Jurkat, Clone E6-1 (cell line): ENCODE measurements at regions not wholly inside any gene's neighbourhood (a gene's known extent, or its start where the extent isn't known, plus 50 kb on each side); places are given as distances from the start of the nearest gene placed in this dataset.

Experiments used
- DNase-seq: peaks from one replicate; pipeline ENCODE4 v3.0.0-alpha.2; 2011; ENCODE audit warnings: low read depth, low spot score
- H3K4me3 ChIP-seq: 2 replicates; pipeline ENCODE4 v1.5.1; 2011; ENCODE audit warnings: mild to moderate bottlenecking, low read length, control low read depth, moderate library complexity

DNA sequence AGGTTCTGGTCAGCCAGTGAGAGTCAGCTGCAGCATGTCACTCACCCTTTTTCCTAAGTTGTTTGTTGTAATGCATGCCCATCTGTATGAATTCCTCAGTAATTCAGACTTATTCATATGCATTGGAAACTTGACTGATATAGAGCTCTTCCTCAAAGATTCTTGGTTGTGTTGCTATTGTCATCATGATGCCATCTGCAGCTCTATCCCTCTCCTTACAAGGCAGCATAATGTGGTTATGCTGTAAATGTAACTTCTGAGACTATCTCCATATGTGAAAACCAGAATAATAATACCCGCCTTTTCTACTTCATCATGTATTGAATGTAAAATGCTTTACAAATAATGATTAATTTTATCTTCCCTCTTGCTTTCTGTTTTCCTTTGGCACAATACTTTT lies 252.6 kb upstream of the MTPN start:
- DNase-seq, result no peak
- no peak overlapping the region for H3K4me3 ChIP-seq

DNA sequence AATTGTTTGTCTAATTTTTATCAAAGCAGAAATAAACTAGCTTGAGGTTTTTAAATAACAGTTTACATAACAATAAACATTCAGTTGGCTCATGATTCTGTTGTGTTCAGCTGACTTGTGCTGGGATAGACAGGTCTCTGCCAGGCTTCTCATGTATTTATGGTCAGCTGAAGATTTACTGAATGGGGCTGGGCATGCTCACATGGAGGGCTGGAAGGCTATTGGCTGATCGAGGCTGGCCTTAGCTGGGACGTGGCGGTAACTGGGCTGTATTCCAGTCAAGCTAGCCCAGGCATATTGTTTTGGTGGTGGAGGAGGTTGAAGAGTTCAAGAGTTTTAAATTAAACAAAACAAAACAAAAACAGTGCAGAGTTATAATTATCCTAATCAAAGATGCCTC lies 251.0 kb upstream of the MTPN start:
- DNase-seq, result no peak
- no peak overlapping the region for H3K4me3 ChIP-seq

DNA sequence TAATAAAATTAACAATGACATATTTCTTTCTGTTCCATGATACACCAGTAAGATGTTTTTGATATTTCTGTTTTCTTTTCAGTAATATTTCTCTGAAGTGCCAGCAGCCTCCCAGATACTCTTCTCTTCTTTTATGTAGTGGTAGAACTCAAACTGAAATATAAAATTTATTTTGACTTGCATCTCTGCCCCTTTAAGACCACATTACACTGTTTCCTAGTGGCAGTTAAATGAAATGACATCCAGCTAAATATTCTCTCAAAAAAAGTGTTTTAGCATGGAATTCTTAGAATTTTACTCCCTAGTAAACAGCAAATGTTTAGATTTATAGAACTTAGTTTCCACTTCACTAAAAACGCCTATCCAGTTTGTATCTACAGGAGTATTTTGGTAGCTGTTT lies 237.2 kb upstream of the MTPN start:
- no peak for DNase-seq
- no peak overlapping the region for H3K4me3 ChIP-seq

DNA sequence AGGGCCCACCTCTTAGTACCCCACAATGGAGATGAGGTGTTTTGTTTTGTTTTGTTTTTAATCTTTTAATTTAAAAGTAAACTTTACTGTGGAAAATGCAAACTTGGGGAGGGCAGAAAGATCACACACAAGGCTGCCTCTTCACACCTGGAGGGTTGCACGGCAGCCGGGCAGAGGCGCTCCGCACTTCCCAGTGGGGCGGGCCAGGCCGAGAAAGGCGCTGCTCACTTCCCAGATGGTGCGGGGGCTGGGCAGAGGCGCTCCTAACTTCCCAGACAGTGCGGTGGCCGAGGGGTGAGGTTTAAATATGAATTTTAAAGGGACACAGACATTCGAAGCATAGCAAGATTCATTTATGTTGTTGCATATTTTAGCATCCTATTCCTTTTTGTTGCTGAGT lies 235.9 kb upstream of the MTPN start:
- no peak overlapping the region for H3K4me3 ChIP-seq
- no peak for DNase-seq

DNA sequence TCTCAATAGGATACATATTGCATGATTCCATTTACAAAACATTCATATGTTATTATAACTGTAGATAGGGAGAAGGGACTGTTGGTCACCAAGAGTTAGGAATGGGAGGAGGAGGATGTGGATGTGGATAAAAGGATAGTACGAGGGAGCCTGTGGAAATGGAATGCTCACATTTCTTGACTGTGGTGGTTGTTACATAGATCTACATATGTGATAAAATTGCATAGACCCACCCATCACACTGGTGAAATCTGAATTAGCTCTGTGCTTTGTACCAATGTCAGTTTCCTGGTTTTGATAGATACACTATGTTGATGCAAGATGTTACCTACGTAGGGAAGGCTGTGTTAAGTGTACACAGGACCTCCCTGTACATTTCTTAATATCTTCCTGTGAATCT lies 233.5 kb upstream of the MTPN start:
- no peak for DNase-seq

DNA sequence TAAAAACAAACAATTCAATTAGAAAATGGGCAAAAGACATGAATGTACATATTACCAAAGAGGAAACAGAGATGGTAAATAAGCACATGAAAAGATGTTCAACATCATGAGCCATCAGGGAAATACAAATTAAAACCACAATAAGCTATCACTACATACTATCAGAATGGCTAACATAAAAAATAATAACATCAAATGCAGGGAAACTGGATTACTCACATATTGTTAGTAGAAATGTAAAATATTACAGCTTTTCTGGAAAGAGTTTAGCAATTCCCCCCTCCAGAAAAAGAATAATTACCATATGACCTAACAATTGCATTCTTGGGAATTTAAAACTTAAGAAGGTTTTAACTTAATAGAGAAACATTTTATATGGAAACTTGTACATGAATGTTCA lies 232.9 kb upstream of the MTPN start:
- H3K4me3 ChIP-seq, result no peak overlapping the region

More for the DNA sequence above, 233.5 kb upstream of the MTPN start:
- H3K4me3 ChIP-seq, result no peak overlapping the region

DNA sequence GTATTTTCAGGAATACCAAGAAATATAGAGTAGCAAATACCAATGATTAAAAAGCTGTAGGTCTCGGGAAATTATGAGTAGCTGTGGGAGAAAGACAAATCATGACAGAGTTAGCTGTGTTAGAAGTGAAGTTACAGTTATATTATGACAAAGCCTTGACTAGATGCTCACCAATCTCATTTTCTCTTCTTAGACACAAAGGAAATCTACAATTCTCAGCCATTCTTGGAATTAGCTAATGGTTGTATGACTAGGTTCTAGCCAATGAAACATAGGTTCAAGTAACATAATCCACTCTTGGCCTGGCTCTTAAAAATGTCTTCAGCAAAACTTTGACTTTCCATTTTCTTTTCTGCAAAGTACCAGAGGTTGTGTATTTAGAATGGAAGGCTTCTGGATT lies 228.8 kb upstream of the MTPN start:
- no peak overlapping the region for H3K4me3 ChIP-seq
- no peak for DNase-seq

More for the DNA sequence above, 232.9 kb upstream of the MTPN start:
- no peak for DNase-seq

DNA sequence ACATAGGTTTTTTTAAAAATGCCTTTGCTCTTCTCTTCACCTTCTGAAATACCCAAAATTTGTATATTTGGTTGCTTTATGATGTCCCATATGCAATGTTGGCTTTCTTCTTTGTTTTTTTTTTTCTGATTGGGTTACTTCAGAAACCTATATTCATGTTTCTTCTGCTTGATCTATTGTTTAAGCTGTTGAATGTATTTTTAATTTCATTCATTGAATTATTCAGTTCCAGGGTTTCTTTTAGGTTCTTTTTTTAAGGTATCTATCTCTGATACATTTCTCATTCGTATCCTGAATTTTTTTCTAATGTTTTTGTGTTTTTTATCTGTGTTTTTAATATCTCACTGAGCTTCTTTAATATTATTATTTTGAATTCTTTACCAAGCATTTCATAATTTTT lies 221.0 kb upstream of the MTPN start:
- no peak overlapping the region for H3K4me3 ChIP-seq
- no peak for DNase-seq

DNA sequence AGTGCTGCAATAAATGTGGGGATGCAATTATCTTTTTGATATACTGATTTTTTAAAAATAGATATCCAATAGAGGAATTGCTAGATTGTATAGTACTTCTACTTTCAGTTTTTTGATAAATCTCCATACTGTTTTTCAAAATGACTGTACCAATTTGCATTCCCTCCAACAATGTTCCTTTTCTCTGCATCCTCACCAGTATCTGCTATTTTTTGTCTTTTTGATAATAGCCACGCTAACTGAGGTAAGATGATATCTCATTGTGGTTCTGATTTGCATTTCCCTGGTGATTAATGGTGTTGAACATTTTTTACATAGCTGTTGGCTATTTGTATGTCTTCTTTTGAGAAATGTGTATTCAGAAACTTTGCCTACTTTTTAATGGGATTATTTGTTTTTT lies 217.7 kb upstream of the MTPN start:
- no peak for DNase-seq
- H3K4me3 ChIP-seq, result no peak overlapping the region

DNA sequence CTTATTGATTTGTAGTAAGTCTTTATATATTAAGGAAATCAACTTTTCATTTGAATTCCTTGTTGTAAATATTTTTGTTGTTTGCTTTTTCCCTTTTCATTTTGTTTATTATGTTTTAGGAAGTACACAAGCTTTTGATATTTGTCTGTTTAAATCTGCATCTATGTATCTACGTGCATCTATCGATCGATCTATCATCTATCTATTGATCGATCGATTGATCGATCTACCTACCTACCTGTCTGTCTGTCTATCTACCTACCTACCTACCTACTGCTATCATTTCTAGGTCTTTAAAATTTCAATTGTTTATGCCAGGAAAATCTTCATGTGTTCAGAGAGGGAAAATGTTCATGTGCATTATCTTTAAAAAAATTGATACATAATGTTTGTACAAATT lies 216.8 kb upstream of the MTPN start:
- H3K4me3 ChIP-seq, result no peak overlapping the region
- no peak for DNase-seq

DNA sequence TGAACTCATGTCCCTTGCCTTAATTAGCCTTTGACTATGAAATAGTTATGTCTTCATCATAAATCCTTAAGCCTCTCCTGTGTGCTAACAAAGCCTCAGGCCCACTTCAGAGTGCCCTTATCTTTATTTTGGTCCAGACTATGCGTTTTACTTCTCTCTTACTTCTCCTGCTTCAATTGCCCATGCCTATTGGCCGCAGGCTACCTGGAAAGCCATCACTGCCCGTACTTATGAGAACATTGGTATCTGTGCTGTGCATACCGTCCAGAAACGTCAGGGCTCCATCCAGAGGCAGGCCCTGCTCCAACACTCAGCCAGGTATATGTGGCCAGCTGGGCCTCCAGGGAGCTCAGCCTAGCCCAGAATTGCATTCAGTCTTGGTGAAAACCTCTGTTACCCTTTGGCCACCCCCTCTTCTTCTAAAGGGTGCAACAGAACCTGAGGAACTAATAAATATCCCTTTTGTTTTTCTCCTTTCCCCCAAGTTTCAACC lies 212.4 kb upstream of the MTPN start:
- DNase-seq, result no peak
- H3K4me3 ChIP-seq, result no peak overlapping the region

DNA sequence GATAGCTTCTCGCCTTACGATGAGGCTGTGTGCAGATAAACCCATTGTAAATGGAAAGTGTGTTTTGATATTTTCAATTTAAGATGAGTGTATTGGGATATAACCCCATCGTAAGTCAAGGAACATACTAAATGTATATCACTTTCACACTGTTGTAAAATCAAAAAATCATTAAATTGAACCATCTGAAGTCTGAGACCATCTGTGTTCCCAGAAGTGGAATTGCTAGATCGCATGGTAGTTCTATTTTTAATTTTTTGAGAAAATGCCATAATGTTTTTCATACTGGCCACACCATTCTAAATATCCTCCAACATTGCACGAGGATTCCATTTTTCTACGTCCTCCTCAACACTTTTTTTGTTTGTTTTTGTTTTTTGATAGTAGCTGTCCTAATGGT lies 209.1 kb upstream of the MTPN start:
- no peak overlapping the region for H3K4me3 ChIP-seq
- DNase-seq, result no peak

DNA sequence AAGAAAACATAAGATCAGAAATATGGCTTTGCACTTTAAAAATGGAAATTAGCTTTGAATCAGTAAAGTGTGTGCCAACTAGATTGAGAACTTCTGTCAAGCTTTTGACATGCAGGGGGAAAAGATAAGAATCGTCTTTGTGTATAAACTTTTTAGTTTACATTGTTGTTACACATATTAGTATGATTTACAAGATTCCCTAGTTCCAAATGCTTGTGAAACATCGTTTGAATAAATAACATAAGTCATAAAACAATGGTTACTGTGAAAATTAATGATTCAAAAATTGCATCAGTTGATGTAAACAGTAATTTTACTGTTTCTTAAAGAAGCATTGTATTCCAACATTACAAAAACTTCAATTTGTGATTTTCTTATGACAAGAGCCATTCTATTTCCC lies 207.6 kb upstream of the MTPN start:
- no peak overlapping the region for H3K4me3 ChIP-seq
- no peak for DNase-seq

DNA sequence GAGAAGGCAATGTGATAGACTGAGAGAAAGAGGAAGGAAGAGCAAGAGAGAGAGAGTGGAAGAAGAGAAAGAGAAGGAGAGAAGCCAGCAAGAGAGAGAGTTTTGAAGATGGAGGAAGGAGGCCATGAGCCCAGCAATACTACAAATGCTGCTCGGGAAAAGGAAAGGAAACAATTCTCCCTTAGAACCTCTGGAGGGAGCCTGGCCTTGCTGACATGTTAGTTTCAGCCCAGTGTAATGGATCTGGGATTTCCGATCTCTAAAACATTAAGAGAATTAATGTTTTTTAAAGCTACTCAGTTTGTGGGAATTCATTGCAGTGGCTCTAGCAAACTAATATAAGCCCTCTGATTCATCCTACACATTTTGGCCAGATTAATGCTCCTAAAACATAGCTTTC lies 206.8 kb upstream of the MTPN start:
- peak; percentile 2 for DNase-seq
- no peak overlapping the region for H3K4me3 ChIP-seq

DNA sequence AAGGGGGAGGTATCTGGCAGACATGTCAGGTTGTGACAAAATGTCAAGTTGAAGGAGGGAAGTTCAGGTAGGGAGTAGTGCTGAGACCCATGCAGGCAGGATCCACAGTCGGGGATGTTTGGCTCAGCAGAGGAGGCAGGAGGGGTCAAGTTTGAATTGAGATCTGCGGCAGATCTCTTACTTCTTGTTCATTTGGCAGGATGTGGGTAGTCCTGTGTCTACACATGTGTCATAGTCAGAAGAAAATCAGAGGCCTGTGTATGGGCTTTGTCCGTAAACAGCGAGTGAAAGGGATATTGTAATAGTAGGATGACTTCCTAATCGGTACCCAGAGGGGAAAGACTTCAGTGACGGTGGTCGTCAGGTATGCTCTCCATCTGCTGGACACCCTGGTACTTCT lies 203.8 kb upstream of the MTPN start:
- no peak for DNase-seq
- H3K4me3 ChIP-seq, result no peak overlapping the region

DNA sequence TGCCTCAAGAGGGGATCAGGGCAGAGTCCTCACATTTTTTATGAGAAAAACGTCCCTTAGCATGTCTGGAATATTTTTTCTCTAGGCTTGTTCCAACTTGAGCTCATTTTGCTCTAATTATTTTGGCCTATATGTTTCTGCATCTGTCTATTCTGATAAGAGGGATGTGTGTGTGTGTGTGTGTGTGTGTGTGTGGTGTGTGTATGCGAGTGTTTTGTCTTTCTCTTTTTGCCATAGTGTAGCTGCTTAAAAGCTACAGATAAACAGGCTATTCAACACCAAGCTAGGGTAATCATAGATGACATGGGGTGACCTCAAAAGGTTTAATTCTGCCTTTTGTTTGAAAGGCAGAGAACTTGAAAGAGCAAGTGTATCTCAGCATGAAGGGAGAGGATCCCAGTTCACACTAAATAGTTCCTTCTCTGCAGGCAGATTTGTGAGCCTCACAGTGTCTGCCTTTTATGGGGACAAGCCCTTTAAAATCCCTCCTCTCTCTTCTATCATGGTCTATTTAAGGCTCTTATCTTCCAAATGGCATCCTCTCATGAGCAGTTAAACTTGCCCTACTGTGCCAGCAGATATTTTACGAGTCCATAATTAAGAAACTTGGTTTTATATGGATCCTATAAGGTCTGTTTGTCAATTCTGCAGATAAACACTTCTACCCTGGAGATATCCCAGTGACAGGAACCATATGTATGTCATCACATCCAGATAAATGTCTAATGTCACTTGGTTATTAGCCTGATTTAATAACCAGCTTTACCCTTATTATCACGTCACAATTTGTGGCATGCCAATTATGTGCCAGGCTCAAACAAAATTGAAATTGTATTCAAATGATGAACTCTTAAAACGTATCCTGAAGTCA lies 202.9 kb upstream of the MTPN start:
- DNase-seq, result no peak
- no peak overlapping the region for H3K4me3 ChIP-seq

DNA sequence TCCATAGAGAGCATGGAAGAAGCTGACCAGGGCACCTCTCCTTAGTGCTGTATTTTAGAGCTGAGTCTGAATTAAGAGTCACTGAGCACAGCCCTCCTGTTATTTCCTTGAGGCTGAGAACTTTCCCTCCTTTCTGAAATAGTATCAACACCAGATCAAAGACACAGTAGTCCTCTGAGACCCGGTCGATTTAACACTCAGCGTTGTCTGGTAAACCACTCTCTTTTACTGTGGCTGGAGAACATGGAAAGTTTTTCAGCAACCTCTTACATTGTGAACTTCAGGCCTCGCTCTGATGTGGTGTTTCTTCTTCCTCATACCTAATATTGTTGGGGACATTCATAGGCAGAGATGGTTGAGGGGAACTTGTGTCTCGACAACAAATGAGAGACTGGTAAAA lies 202.0 kb upstream of the MTPN start:
- DNase-seq, result peak; percentile 87
- H3K4me3 ChIP-seq, result no peak overlapping the region

DNA sequence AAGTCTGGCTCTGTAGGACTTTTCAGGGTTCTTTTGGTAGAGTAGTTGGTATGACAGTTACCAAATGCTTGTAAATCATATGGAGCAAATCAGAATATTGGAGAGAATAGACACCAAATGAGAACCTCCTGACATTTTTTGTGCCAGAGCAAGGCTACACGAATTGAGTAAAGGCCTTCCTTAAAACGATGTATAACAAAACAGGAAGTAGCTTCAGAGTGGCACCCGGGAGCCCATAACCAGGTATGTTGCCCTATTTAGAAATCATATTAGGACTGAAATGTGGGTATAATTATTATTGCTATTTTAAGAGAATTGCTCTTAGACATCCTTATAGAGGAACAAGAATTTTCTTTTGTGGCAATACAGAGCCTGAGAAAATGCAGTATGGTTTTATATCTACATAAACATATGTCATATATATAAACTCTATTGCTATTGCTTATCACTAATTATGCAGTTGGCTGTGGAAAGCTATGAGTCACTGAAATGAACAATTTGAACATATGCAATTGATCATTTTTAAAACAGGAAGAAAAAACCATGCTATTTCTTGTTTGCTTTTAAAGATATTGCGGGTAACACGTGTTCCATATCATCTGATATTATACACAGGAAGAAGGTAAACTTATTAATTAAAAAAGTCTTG lies 197.4 kb upstream of the MTPN start:
- DNase-seq, result no peak

DNA sequence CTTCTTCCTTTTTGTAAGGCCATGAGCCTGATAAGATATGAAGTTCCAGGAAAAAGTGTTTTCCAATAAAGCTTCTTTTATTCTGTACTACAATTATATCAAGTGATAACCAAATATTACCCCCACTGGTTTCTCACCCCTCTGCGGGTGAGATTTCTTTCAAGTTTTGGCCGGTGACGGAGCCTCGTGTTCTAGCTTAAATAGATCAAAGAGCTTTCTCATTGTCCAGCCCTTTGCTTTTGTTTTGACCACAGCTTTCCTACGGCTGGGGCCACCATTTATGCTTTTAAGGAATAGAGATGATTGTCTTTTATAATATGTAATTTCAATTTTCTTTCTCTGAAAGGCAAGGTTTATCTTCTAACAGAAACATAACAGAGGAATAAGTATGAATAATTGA lies 196.7 kb upstream of the MTPN start:
- DNase-seq, result no peak
- H3K4me3 ChIP-seq, result no peak overlapping the region

More for the DNA sequence above, 197.4 kb upstream of the MTPN start:
- no peak overlapping the region for H3K4me3 ChIP-seq

DNA sequence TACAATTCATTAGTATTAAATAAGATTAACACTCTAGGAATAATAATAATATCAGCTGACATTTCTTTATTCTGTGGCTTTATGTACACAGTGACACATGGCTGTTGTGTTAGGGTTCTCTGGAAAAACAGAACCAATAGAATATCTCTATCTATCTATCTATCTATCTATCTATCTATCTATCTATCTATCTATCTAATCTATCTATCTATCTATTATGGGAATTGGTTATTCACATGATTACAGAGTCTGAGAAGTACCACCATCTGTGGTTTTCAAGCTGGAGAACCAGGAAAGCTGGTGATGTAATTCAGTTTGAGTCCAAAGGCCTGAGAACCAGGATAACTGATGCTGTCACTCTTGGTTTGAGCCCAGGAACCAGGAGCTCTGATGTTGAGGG lies 194.1 kb upstream of the MTPN start:
- DNase-seq, result no peak
- no peak overlapping the region for H3K4me3 ChIP-seq

DNA sequence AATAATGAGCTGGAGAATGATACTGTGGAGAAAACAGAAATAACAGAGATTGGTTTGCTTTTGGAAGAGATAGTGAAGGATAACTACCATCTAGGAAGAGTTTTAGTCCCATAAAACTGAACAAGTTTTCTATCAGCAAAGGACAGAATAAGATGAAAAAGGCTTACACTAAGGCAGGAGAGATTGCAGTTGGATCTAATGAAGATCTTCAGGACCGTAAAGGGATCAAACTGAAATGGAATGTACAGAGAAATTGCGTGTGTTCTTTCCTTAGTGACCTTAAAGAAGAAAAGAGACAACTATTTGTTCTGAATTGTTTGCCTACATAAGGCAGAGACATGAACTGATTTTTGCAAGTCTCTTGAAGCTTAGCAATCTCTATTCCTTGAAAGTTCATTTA lies 191.7 kb upstream of the MTPN start:
- DNase-seq, result no peak
- H3K4me3 ChIP-seq, result no peak overlapping the region
